Thymus (tissue), 11 donors: ENCODE measurements at regions not wholly inside any gene's neighbourhood (a gene's known extent, or its start where the extent isn't known, plus 50 kb on each side); places are given as distances from the start of the nearest gene placed in this dataset.

ENCODE experiments used
- DNase-seq, 9 donors: peaks; one replicate each; pipeline ENCODE4 v3.0.0-alpha.2; 2013; ENCODE audit warnings: low spot score in 9 of 9, low read depth in 6 of 9, missing footprints in 1 of 9
- H3K27ac ChIP-seq, 2 donors: one replicate each; pipeline ENCODE4 v1.5.1; 2013; ENCODE audit warnings: control low read depth in 1 of 2, low read depth in 1 of 2, low read length in 1 of 2, mild to moderate bottlenecking in 1 of 2, moderate library complexity in 1 of 2
- H3K27me3 ChIP-seq, 2 donors: one replicate each; pipeline ENCODE4 v1.5.1; 2013; ENCODE audit warnings: low read length in 1 of 2; ENCODE audit not compliant: control insufficient read depth in 2 of 2, insufficient read depth in 1 of 2
- H3K36me3 ChIP-seq, 2 donors: one replicate each; pipeline ENCODE4 v1.5.1; 2013; ENCODE audit warnings: low read length in 1 of 2, mild to moderate bottlenecking in 1 of 2, moderate library complexity in 1 of 2; ENCODE audit not compliant: control insufficient read depth in 2 of 2, insufficient read depth in 2 of 2
- H3K4me1 ChIP-seq, 2 donors: one replicate each; pipeline ENCODE4 v1.5.1; 2013; ENCODE audit warnings: low read length in 2 of 2; ENCODE audit not compliant: control insufficient read depth in 2 of 2, insufficient read depth in 2 of 2
- H3K4me3 ChIP-seq, 2 donors: one replicate each; pipeline ENCODE4 v1.5.1; 2013; ENCODE audit warnings: low read length in 2 of 2, control low read depth in 1 of 2, mild to moderate bottlenecking in 1 of 2
- H3K9me3 ChIP-seq, 2 donors: one replicate each; pipeline ENCODE4 v1.5.1; 2013; ENCODE audit warnings: low read length in 1 of 2, mild to moderate bottlenecking in 1 of 2; ENCODE audit not compliant: control insufficient read depth in 2 of 2, insufficient read depth in 1 of 2
- WGBS: extraction: QIAGEN DNeasy Blood & Tissue Kit; methylation state at CpG from one replicate; pipeline ENCODE4 v1.1.7; 2013; 5-methylcytosine and 5-hydroxymethylcytosine counted together
- donor health status: healthy.

- H3K4me3 ChIP-seq = no peak overlapping the region
- no peaks in the 10 kb centered on the region for H3K9me3 ChIP-seq
- DNase-seq = no peak
- no peaks in the 10 kb centered on the region for H3K4me1 ChIP-seq
- 91% methylated on average over 6 of the region's 6 CpGs for WGBS
- H3K36me3 ChIP-seq = no peaks in the 10 kb centered on the region
- H3K27ac ChIP-seq = no peak overlapping the region
- H3K27me3 ChIP-seq = no peaks in the 10 kb centered on the region
Measured at GRCh38 chr20:59459586-59459985, 144.8 kb upstream of the PHACTR3 start.

GRCh38 chr20:59460352-59460751 is 144.0 kb upstream of the PHACTR3 start:
- 88% methylated on average over 9 of the region's 9 CpGs for WGBS
- no peak overlapping the region for H3K4me3 ChIP-seq
- H3K27me3 ChIP-seq = no peaks in the 10 kb centered on the region
- no peak for DNase-seq
- no peaks in the 10 kb centered on the region for H3K9me3 ChIP-seq
- no peaks in the 10 kb centered on the region for H3K36me3 ChIP-seq
- H3K4me1 ChIP-seq = no peaks in the 10 kb centered on the region
- H3K27ac ChIP-seq = no peak overlapping the region

GRCh38 chr20:59461526-59461925 is 142.8 kb upstream of the PHACTR3 start:
- Histone ChIP-seq H3K27ac (no peak overlapping the region), H3K27me3 (no peaks in the 10 kb centered on the region), H3K36me3 (no peaks in the 10 kb centered on the region), H3K4me3 (no peak overlapping the region), H3K4me1 (no peaks in the 10 kb centered on the region), H3K9me3 (no peaks in the 10 kb centered on the region)
- no peak for DNase-seq
- WGBS = 79% methylated on average over 14 of the region's 14 CpGs

GRCh38 chr20:59462249-59462648 is 142.1 kb upstream of the PHACTR3 start:
- Histone ChIP-seq H3K4me3 (no peak overlapping the region), H3K27ac (no peak overlapping the region), H3K9me3 (no peaks in the 10 kb centered on the region), H3K4me1 (no peaks in the 10 kb centered on the region), H3K36me3 (no peaks in the 10 kb centered on the region), H3K27me3 (no peaks in the 10 kb centered on the region)
- no peak for DNase-seq
- 89% methylated on average over 10 of the region's 10 CpGs for WGBS

GRCh38 chr20:59463541-59463940 is 140.8 kb upstream of the PHACTR3 start:
- H3K27me3 ChIP-seq = no peaks in the 10 kb centered on the region
- 89% methylated on average over 2 of the region's 2 CpGs for WGBS
- H3K4me1 ChIP-seq = no peaks in the 10 kb centered on the region
- DNase-seq = no peak
- no peak overlapping the region for H3K27ac ChIP-seq
- H3K9me3 ChIP-seq = no peaks in the 10 kb centered on the region
- no peak overlapping the region for H3K4me3 ChIP-seq
- no peaks in the 10 kb centered on the region for H3K36me3 ChIP-seq

- Histone ChIP-seq H3K27ac (no peak overlapping the region), H3K36me3 (no peaks in the 10 kb centered on the region), H3K4me1 (no peaks in the 10 kb centered on the region), H3K27me3 (no peaks in the 10 kb centered on the region), H3K4me3 (no peak overlapping the region), H3K9me3 (no peaks in the 10 kb centered on the region)
- 94% methylated on average over 16 of the region's 16 CpGs for WGBS
- DNase-seq = no peak
Measured at GRCh38 chr20:59466107-59466815, 138.1 kb upstream of the PHACTR3 start.

- whole genome bisulfite sequencing = 93% methylated on average over 5 of the region's 5 CpGs
- H3K27me3 ChIP-seq = peaks cover 0 to 2% of the 10 kb centered on the region in 2 donors
- no peak for DNase-seq
- no peak overlapping the region for H3K27ac ChIP-seq
- no peak overlapping the region for H3K4me3 ChIP-seq
- no peaks in the 10 kb centered on the region for H3K9me3 ChIP-seq
- no peaks in the 10 kb centered on the region for H3K36me3 ChIP-seq
- no peaks in the 10 kb centered on the region for H3K4me1 ChIP-seq
Measured at GRCh38 chr20:59468831-59469230, 135.5 kb upstream of the PHACTR3 start.

GRCh38 chr20:59469267-59470252 is 134.8 kb upstream of the PHACTR3 start:
- DNase-seq = no peak
- H3K27me3 ChIP-seq = peaks cover 0 to 2% of the 10 kb centered on the region in 2 donors
- H3K9me3 ChIP-seq = no peaks in the 10 kb centered on the region
- WGBS = 91% methylated on average over 34 of the region's 34 CpGs
- H3K27ac ChIP-seq = no peak overlapping the region
- no peak overlapping the region for H3K4me3 ChIP-seq
- no peaks in the 10 kb centered on the region for H3K36me3 ChIP-seq
- H3K4me1 ChIP-seq = no peaks in the 10 kb centered on the region

- H3K4me3 ChIP-seq = no peak overlapping the region
- H3K4me1 ChIP-seq = no peaks in the 10 kb centered on the region
- H3K9me3 ChIP-seq = no peaks in the 10 kb centered on the region
- no peaks in the 10 kb centered on the region for H3K36me3 ChIP-seq
- H3K27ac ChIP-seq = no peak overlapping the region
- no peak for DNase-seq
- H3K27me3 ChIP-seq = peaks cover 0 to 2% of the 10 kb centered on the region in 2 donors
- 96% methylated on average over 20 of the region's 20 CpGs for WGBS
Measured at GRCh38 chr20:59470521-59470920, 133.8 kb upstream of the PHACTR3 start.
